T-cell (primary cell): ENCODE measurements at regions not wholly inside any gene's neighbourhood (a gene's known extent, or its start where the extent isn't known, plus 50 kb on each side); places are given as distances from the start of the nearest gene placed in this dataset.

ENCODE experiments used
- ATAC-seq, 4 experiments: fragments of 200-7000 bp in 3 of 4; fragments of 150-1000 bp in 1 of 4; cut with Tn5 transposase; replicated peaks in 1 of 4; 1 replicate in 3 of 4; 2 replicates in 1 of 4; pipeline ENCODE4 v1.10.0; 2021; ENCODE audit warnings: moderate library complexity in 3 of 4, mild to moderate bottlenecking in 2 of 4, moderate number of reproducible peaks in 1 of 4
- CTCF ChIA-PET, 2 donors: fragments of 300-600 bp; sonication (Branson Sonifier 250); formaldehyde crosslinking; loops; one replicate each; lab custom pipeline; 2022; ENCODE audit warnings: antibody characterized with exemption in 2 of 2; lab: Charles Lee
- POLR2A ChIA-PET, 2 donors: fragments of 300-600 bp; sonication (Branson Sonifier 250); formaldehyde crosslinking; loops; one replicate each; lab custom pipeline; 2022; ENCODE audit warnings: antibody characterized with exemption in 2 of 2; lab: Charles Lee
- DNase-seq, 35 experiments: peaks; one replicate each; pipeline versions ENCODE4 v3.0.0 to v3.0.0-alpha.2; 2013 to 2023
- H3K27ac ChIP-seq: one replicate; pipeline ENCODE4 v1.5.1; 2013; ENCODE audit warnings: low read length
- H3K27me3 ChIP-seq, 2 experiments: replicated peaks in 1 of 2; 1 replicate in 1 of 2; 2 replicates in 1 of 2; pipeline versions ENCODE4 v1.6.1 to v1.7.0; 2013; ENCODE audit warnings: low read length in 1 of 2, mixed read lengths in 1 of 2; ENCODE audit not compliant: control insufficient read depth in 2 of 2, insufficient read depth in 2 of 2; ENCODE audit errors: extremely low read depth in 1 of 2
- H3K36me3 ChIP-seq, 2 donors: 1 replicate in 1 of 2; 2 replicates in 1 of 2; pipeline versions ENCODE4 v1.6.1 to v1.7.0; 2013; ENCODE audit warnings: low read length in 1 of 2; ENCODE audit not compliant: control insufficient read depth in 2 of 2, insufficient read depth in 1 of 2; ENCODE audit errors: extremely low read depth in 1 of 2
- H3K4me1 ChIP-seq, 2 experiments: 1 replicate in 1 of 2; 2 replicates in 1 of 2; pipeline versions ENCODE4 v1.6.1 to v1.7.0; 2013; ENCODE audit warnings: low read length in 2 of 2, mixed read lengths in 1 of 2; ENCODE audit not compliant: insufficient read depth in 2 of 2, control insufficient read depth in 1 of 2; ENCODE audit errors: extremely low read depth in 1 of 2
- H3K4me3 ChIP-seq, 2 donors: 1 replicate in 1 of 2; 2 replicates in 1 of 2; pipeline versions ENCODE4 v1.5.1 to v1.7.0; 2013; ENCODE audit warnings: mild to moderate bottlenecking in 2 of 2, low read length in 1 of 2, moderate library complexity in 1 of 2; ENCODE audit not compliant: control insufficient read depth in 1 of 2; ENCODE audit errors: extremely low read depth in 1 of 2
- H3K9me3 ChIP-seq: 2 replicates; pipeline ENCODE4 v1.7.0; 2013
- H3K27ac Mint-ChIP-seq, 2 donors: one replicate each; pipeline ENCODE4 v1.8.0; 2020 to 2021; ENCODE audit warnings: mild to moderate bottlenecking in 2 of 2, mixed read lengths in 2 of 2
- H3K27me3 Mint-ChIP-seq, 2 donors: one replicate each; pipeline ENCODE4 v1.8.0; 2021 to 2022; ENCODE audit warnings: mixed read lengths in 2 of 2
- H3K36me3 Mint-ChIP-seq: one replicate; pipeline ENCODE4 v1.8.0; 2021; ENCODE audit warnings: mixed read lengths
- H3K4me1 Mint-ChIP-seq, 3 donors: one replicate each; pipeline ENCODE4 v1.8.0; 2020 to 2022; ENCODE audit warnings: mixed read lengths in 3 of 3, mild to moderate bottlenecking in 1 of 3
- H3K4me3 Mint-ChIP-seq, 3 donors: one replicate each; pipeline ENCODE4 v1.8.0; 2020 to 2022; ENCODE audit warnings: mild to moderate bottlenecking in 3 of 3, mixed read lengths in 3 of 3, moderate library complexity in 3 of 3
- H3K9me3 Mint-ChIP-seq, 3 donors: one replicate each; pipeline ENCODE4 v1.8.0; 2020 to 2022; ENCODE audit warnings: mixed read lengths in 3 of 3
- WGBS: methylation state at CpG from one replicate; pipeline ENCODE4 v1.1.5; 2013; ENCODE audit warnings: missing lambda C conversion rate; ENCODE audit not compliant: insufficient coverage; 5-methylcytosine and 5-hydroxymethylcytosine counted together

DNA sequence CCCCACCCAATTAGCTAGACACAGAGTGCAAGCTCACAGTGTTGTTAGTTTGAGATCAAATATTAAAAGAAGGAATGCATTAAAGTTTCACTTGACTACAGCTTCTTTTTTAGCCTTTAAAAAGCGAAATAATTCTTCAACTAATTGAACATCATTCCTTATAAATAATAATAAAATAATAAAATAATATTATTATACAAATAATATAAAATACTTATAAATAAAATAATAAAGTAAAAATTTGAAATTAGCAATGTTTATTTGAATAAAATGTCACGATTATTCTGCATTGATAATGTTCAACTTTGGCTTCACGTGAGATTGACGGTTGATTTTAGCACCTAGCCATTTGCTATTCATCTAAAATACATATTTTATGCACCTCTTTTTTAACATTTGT, 819.3 kb downstream of the FRK start:
- DNase-seq = no peak
- H3K27me3 ChIP-seq = no peaks in the 10 kb centered on the region
- peaks cover 10 to 12% (median 11%) of the 10 kb centered on the region in 3 donors for H3K9me3 Mint-ChIP-seq
- H3K4me3 Mint-ChIP-seq = no peak overlapping the region
- H3K4me3 ChIP-seq = no peak overlapping the region
- H3K4me1 ChIP-seq = no peaks in the 10 kb centered on the region
- no peaks in the 10 kb centered on the region for H3K36me3 Mint-ChIP-seq
- CTCF ChIA-PET = no interaction called here
- H3K4me1 Mint-ChIP-seq = no peaks in the 10 kb centered on the region
- no CpG with 5 or more reads among the region's 4 CpGs for WGBS
- H3K27ac Mint-ChIP-seq = no peak overlapping the region
- no peak overlapping the region for H3K27ac ChIP-seq
- no peak for ATAC-seq
- H3K36me3 ChIP-seq = no peaks in the 10 kb centered on the region
- H3K9me3 ChIP-seq = no peaks in the 10 kb centered on the region
- POLR2A ChIA-PET = no interaction called here
- H3K27me3 Mint-ChIP-seq = no peaks in the 10 kb centered on the region

DNA sequence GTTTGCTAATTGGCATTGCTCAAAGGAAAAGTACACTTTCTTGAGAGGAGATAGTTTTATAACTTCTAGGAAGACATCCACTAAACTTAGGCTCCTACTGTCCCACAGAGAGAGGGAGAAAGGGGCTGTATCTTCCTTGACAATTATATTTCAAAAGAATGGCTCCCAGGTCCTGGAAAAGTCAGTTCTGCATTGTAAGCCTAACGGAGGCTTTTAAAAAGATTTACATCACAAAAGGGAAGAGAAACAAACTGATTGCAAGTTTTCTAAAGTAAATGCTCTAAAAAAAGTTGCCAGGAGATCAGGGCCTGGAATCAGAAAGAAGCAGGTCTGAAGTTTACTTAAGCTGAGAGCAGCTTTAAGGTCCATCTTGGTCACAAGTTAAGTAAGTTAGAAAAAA, 839.5 kb downstream of the FRK start:
- ATAC-seq (no peak), DNase-seq (no peak)
- no peak overlapping the region for H3K27ac Mint-ChIP-seq
- no peak overlapping the region for H3K4me3 ChIP-seq
- H3K4me1 Mint-ChIP-seq = no peaks in the 10 kb centered on the region
- no peak overlapping the region for H3K27ac ChIP-seq
- no peaks in the 10 kb centered on the region for H3K9me3 ChIP-seq
- no peaks in the 10 kb centered on the region for H3K4me1 ChIP-seq
- peaks cover 16 to 33% (median 22%) of the 10 kb centered on the region in 3 donors for H3K9me3 Mint-ChIP-seq
- no peaks in the 10 kb centered on the region for H3K27me3 ChIP-seq
- ChIA-PET POLR2A (no interaction called here), CTCF (no interaction called here)
- H3K36me3 Mint-ChIP-seq = no peaks in the 10 kb centered on the region
- H3K4me3 Mint-ChIP-seq = no peak overlapping the region
- WGBS = no CpG with 5 or more reads among the region's 1 CpG
- H3K27me3 Mint-ChIP-seq = no peaks in the 10 kb centered on the region
- H3K36me3 ChIP-seq = no peaks in the 10 kb centered on the region

DNA sequence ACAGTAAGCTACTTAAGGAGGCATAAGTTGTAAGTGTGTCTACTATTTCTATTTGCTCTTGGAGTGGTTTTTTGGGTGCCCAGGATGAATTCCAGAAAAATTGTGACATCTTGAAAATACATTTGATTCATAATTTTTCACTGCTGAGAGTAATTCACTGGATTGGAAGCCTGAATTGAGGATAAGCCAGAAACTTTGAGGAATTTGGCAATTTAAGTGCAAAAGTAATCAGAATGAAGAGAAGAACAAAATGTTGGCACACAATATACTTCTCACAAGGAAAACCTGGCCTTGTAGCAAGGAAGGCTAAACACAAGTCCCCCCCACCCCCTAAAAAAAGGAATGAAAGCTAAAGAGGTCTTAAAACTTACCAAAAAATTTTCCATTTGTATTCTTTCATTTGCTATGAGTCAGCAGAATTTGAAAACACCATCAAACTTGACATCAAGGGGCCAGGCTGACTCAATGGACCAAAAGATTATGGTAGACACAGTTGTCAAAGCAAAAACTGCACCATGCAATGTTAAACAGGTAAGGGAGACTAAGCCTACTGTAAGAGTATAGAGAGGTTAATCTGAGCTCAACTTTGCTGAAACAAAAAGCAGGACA, 840.0 kb downstream of the FRK start:
- DNase-seq (no peak), ATAC-seq (no peak)
- no peaks in the 10 kb centered on the region for H3K9me3 ChIP-seq
- no peaks in the 10 kb centered on the region for H3K27me3 ChIP-seq
- H3K9me3 Mint-ChIP-seq = peaks cover 16 to 33% (median 25%) of the 10 kb centered on the region in 3 donors
- H3K27me3 Mint-ChIP-seq = no peaks in the 10 kb centered on the region
- ChIA-PET CTCF (no interaction called here), POLR2A (no interaction called here)
- no peak overlapping the region for H3K27ac ChIP-seq
- H3K36me3 Mint-ChIP-seq = no peaks in the 10 kb centered on the region
- H3K36me3 ChIP-seq = no peaks in the 10 kb centered on the region
- H3K4me1 ChIP-seq = no peaks in the 10 kb centered on the region
- H3K4me1 Mint-ChIP-seq = no peaks in the 10 kb centered on the region
- no peak overlapping the region for H3K4me3 Mint-ChIP-seq
- H3K4me3 ChIP-seq = no peak overlapping the region
- H3K27ac Mint-ChIP-seq = no peak overlapping the region

DNA sequence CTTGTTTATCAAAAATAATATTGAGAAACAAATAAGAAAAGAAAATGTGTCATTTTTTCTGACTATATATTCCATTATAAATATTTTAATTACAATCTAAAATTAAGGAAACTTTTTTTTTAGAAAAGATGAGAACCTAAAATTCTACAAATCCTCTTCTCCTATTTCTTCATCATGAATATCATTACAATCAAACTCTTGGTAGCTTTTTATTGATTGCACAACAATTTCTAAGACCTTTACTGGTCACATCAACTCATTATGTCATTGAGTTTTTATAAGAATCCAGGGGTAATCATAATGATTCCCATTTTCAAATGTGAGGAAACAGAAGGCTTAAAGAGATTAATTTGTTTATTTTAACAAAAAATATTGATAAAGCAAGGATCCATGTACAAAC, 841.0 kb downstream of the FRK start:
- Histone ChIP-seq H3K9me3 (no peaks in the 10 kb centered on the region), H3K27ac (no peak overlapping the region), H3K27me3 (no peaks in the 10 kb centered on the region), H3K36me3 (no peaks in the 10 kb centered on the region), H3K4me3 (no peak overlapping the region), H3K4me1 (no peaks in the 10 kb centered on the region)
- H3K4me3 Mint-ChIP-seq = no peak overlapping the region
- H3K36me3 Mint-ChIP-seq = no peaks in the 10 kb centered on the region
- no peak for DNase-seq
- H3K4me1 Mint-ChIP-seq = no peaks in the 10 kb centered on the region
- H3K27me3 Mint-ChIP-seq = no peaks in the 10 kb centered on the region
- POLR2A ChIA-PET = no interaction called here
- CTCF ChIA-PET = no interaction called here
- H3K9me3 Mint-ChIP-seq = peaks cover 16 to 26% (median 20%) of the 10 kb centered on the region in 3 donors
- H3K27ac Mint-ChIP-seq = no peak overlapping the region
- ATAC-seq = no peak

DNA sequence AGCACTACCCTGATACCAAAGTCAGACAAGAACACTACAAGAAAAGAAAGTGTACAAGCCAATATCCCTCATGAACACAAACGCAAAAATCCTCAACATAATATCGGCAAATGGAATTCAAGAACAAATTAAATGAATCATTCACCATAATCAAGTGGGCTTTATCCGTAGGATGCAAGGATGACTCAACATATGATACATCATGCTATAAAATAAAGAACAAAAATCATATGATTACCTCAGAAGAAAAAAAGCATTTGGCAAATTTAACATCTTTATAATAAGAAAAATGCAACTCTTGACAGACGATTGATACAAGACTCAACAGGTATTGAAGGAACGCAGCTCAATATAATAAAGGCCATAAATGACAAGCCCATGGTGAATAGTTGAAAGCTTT, 843.9 kb downstream of the FRK start:
- no peak for ATAC-seq
- WGBS = no CpG with 5 or more reads among the region's 5 CpGs
- Mint-ChIP-seq H3K27ac (no peak overlapping the region), H3K36me3 (no peaks in the 10 kb centered on the region), H3K27me3 (no peaks in the 10 kb centered on the region), H3K9me3 (peaks cover 15 to 31% (median 30%) of the 10 kb centered on the region in 3 donors), H3K4me3 (no peak overlapping the region), H3K4me1 (no peaks in the 10 kb centered on the region)
- no peaks in the 10 kb centered on the region for H3K9me3 ChIP-seq
- no peak for DNase-seq
- no peaks in the 10 kb centered on the region for H3K36me3 ChIP-seq
- H3K4me3 ChIP-seq = no peak overlapping the region
- H3K4me1 ChIP-seq = no peaks in the 10 kb centered on the region
- CTCF ChIA-PET = no interaction called here
- H3K27me3 ChIP-seq = no peaks in the 10 kb centered on the region
- no peak overlapping the region for H3K27ac ChIP-seq
- POLR2A ChIA-PET = no interaction called here

DNA sequence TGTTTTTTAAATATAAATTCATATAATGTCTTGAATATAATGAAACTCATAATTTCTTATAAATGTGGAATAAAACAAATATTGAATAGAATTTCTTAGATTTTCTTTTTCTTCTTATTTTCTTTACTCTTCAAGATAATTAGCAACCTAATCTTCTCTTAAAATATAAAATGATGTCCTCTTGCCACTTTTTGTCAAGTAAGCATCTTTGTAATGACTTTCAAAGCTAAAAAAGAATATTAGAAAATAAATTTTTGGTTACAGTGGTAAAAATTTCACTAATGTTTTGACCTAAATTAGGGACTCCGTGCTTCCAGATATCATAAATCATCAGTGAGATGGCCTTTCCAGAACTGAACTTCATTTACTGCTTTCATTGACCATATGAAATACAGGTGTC, 846.4 kb downstream of the FRK start:
- ATAC-seq (no peak), DNase-seq (no peak)
- Histone ChIP-seq H3K27me3 (no peaks in the 10 kb centered on the region), H3K4me1 (no peaks in the 10 kb centered on the region), H3K27ac (no peak overlapping the region), H3K9me3 (peaks cover 2% of the 10 kb centered on the region), H3K36me3 (no peaks in the 10 kb centered on the region), H3K4me3 (no peak overlapping the region)
- POLR2A ChIA-PET = no interaction called here
- no CpG with 5 or more reads among the region's 1 CpG for WGBS
- Mint-ChIP-seq H3K4me3 (no peak overlapping the region), H3K27ac (no peak overlapping the region), H3K36me3 (no peaks in the 10 kb centered on the region), H3K9me3 (peaks cover 15 to 40% (median 24%) of the 10 kb centered on the region in 3 donors), H3K4me1 (no peaks in the 10 kb centered on the region), H3K27me3 (no peaks in the 10 kb centered on the region)
- CTCF ChIA-PET = no interaction called here

DNA sequence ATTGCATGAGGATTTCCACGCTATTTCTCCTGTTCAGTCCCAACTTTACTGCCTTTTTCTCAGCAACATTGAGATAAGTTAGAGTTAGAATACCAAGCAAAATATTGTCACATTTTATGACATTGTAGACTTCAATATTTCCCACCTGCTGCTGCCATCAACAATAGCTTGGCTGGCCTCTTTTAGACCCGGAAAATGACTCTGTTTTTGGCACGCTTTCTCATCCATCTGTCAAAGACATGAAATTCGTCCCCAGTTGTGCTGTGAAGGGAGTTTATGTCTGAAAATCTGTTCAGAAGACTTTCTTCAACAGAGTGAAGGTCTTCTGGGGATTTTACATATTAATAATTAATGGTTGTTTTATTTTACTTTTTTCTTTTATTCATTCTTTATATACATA, 857.3 kb downstream of the FRK start:
- Histone ChIP-seq H3K27me3 (no peaks in the 10 kb centered on the region), H3K9me3 (no peaks in the 10 kb centered on the region), H3K36me3 (no peaks in the 10 kb centered on the region), H3K27ac (no peak overlapping the region), H3K4me1 (no peaks in the 10 kb centered on the region), H3K4me3 (no peak overlapping the region)
- Mint-ChIP-seq H3K9me3 (peaks cover 13 to 23% (median 23%) of the 10 kb centered on the region in 3 donors), H3K36me3 (no peaks in the 10 kb centered on the region), H3K27me3 (no peaks in the 10 kb centered on the region), H3K4me1 (no peaks in the 10 kb centered on the region), H3K27ac (no peak overlapping the region), H3K4me3 (no peak overlapping the region)
- DNase-seq = no peak
- ATAC-seq = no peak
- ChIA-PET CTCF (no interaction called here), POLR2A (no interaction called here)
- no CpG with 5 or more reads among the region's 4 CpGs for WGBS
